H9 (cell line): ENCODE measurements at regions not wholly inside any gene's neighbourhood (a gene's known extent, or its start where the extent isn't known, plus 50 kb on each side); places are given as distances from the start of the nearest gene placed in this dataset.

Source experiments
- DNase-seq: peaks from one replicate; pipeline ENCODE4 v3.0.0-alpha.2; 2017
- H2AFZ ChIP-seq: one replicate; pipeline ENCODE4 v1.6.1; 2013; ENCODE audit warnings: mild to moderate bottlenecking, low read length, control low read depth, moderate library complexity
- H2AK5ac ChIP-seq: 2 replicates; pipeline ENCODE4 v1.6.1; 2013; ENCODE audit warnings: low read length, control low read depth, mixed read lengths; ENCODE audit not compliant: insufficient read length
- H2BK120ac ChIP-seq: one replicate; pipeline ENCODE4 v1.6.1; 2013; ENCODE audit warnings: low read depth, mild to moderate bottlenecking, low read length, control low read depth, inconsistent platforms; ENCODE audit not compliant: poor library complexity, severe bottlenecking
- H2BK12ac ChIP-seq: 2 replicates; pipeline ENCODE4 v1.6.1; 2013; ENCODE audit warnings: low read length, control low read depth, mixed read lengths, low read depth; ENCODE audit not compliant: insufficient read length
- H2BK15ac ChIP-seq: 2 replicates; pipeline ENCODE4 v1.6.1; 2013; ENCODE audit warnings: low read depth, low read length, control low read depth
- H2BK20ac ChIP-seq: one replicate; pipeline ENCODE4 v1.6.1; 2013; ENCODE audit warnings: low read depth, mild to moderate bottlenecking, low read length, control low read depth, inconsistent platforms; ENCODE audit not compliant: poor library complexity, severe bottlenecking
- H2BK5ac ChIP-seq: 2 replicates; pipeline ENCODE4 v1.6.1; 2013; ENCODE audit warnings: low read length, control low read depth, mixed read lengths; ENCODE audit not compliant: insufficient read length
- H3K14ac ChIP-seq: 2 replicates; pipeline ENCODE4 v1.6.1; 2013; ENCODE audit warnings: low read length, control low read depth; ENCODE audit not compliant: insufficient read depth
- H3K18ac ChIP-seq: 2 replicates; pipeline ENCODE4 v1.6.1; 2013; ENCODE audit warnings: low read depth, mild to moderate bottlenecking, mixed read lengths, low read length, control low read depth; ENCODE audit not compliant: insufficient read length
- H3K23ac ChIP-seq: 2 replicates; pipeline ENCODE4 v1.6.1; 2013; ENCODE audit warnings: low read length, control low read depth, mixed read lengths, low read depth; ENCODE audit not compliant: insufficient read length
- H3K23me2 ChIP-seq: 2 replicates; pipeline ENCODE4 v1.6.1; 2013; ENCODE audit warnings: low read depth, mild to moderate bottlenecking, mixed read lengths, low read length, control low read depth; ENCODE audit not compliant: insufficient read length, poor library complexity, severe bottlenecking
- H3K27ac ChIP-seq: 2 replicates; pipeline ENCODE4 v1.5.1; 2013; ENCODE audit warnings: low read length, control low read depth, mixed read lengths, low read depth; ENCODE audit not compliant: insufficient read length
- H3K27me3 ChIP-seq: 2 replicates; pipeline ENCODE4 v1.6.1; 2013; ENCODE audit warnings: low read length, control low read depth, inconsistent platforms; ENCODE audit not compliant: insufficient read depth
- H3K4ac ChIP-seq: 2 replicates; pipeline ENCODE4 v1.6.1; 2013; ENCODE audit warnings: low read depth, mild to moderate bottlenecking, control low read depth, inconsistent platforms, low read length, moderate library complexity
- H3K4me1 ChIP-seq: 2 replicates; pipeline ENCODE4 v1.6.1; 2013; ENCODE audit warnings: low read length, control low read depth, inconsistent platforms; ENCODE audit not compliant: insufficient read depth
- H3K4me2 ChIP-seq: 2 replicates; pipeline ENCODE4 v1.6.1; 2013; ENCODE audit warnings: low read length, control low read depth, mixed read lengths; ENCODE audit not compliant: insufficient read length, insufficient read depth
- H3K56ac ChIP-seq: 2 replicates; pipeline ENCODE4 v1.6.1; 2013; ENCODE audit warnings: low read depth, mild to moderate bottlenecking, mixed read lengths, low read length, control low read depth; ENCODE audit not compliant: insufficient read length
- H3K79me1 ChIP-seq: 2 replicates; pipeline ENCODE4 v1.6.1; 2013; ENCODE audit warnings: low read depth, mild to moderate bottlenecking, moderate library complexity, low read length, control low read depth, inconsistent platforms; ENCODE audit not compliant: insufficient read depth, poor library complexity, severe bottlenecking
- H3K79me2 ChIP-seq: 2 replicates; pipeline ENCODE4 v1.6.1; 2013; ENCODE audit warnings: low read length, control low read depth, inconsistent platforms; ENCODE audit not compliant: insufficient read depth
- H3K9ac ChIP-seq: 2 replicates; pipeline ENCODE4 v1.6.1; 2013; ENCODE audit warnings: low read length, control low read depth, mixed read lengths; ENCODE audit not compliant: insufficient read length; ENCODE audit errors: extremely low read depth
- H3K9me3 ChIP-seq: one replicate; pipeline ENCODE4 v1.6.1; 2013; ENCODE audit warnings: low read depth, low read length, inconsistent platforms; ENCODE audit not compliant: control insufficient read depth
- H3T11ph ChIP-seq: one replicate; pipeline ENCODE4 v1.6.1; 2013; ENCODE audit warnings: mild to moderate bottlenecking, low read length, control low read depth, inconsistent platforms
- H4K20me1 ChIP-seq: one replicate; pipeline ENCODE4 v1.6.1; 2013; ENCODE audit not compliant: control insufficient read depth, insufficient read length, insufficient read depth
- H4K5ac ChIP-seq: 2 replicates; pipeline ENCODE4 v1.6.1; 2013; ENCODE audit warnings: low read depth, mild to moderate bottlenecking, mixed read lengths, low read length, control low read depth; ENCODE audit not compliant: insufficient read length
- H4K8ac ChIP-seq: replicated peaks from 2 replicates; pipeline ENCODE4 v1.6.1; 2013; ENCODE audit warnings: low read length, control low read depth, mixed read lengths, low read depth; ENCODE audit not compliant: insufficient read length
- H4K91ac ChIP-seq: 2 replicates; pipeline ENCODE4 v1.6.1; 2013; ENCODE audit warnings: low read depth, mild to moderate bottlenecking, moderate library complexity, mixed read lengths, low read length, control low read depth; ENCODE audit not compliant: insufficient read length
- H3K27ac Mint-ChIP-seq, 3 experiments: 2 replicates in 2 of 3; 3 replicates in 1 of 3; pipeline ENCODE4 v1.8.0; 2020 to 2021; ENCODE audit warnings: mixed read lengths in 3 of 3, mild to moderate bottlenecking in 1 of 3, moderate library complexity in 1 of 3
- H3K27me3 Mint-ChIP-seq: 2 replicates; pipeline ENCODE4 v1.8.0; 2021; ENCODE audit warnings: low read depth, mild to moderate bottlenecking, moderate library complexity, mixed read lengths
- H3K36me3 Mint-ChIP-seq, 3 experiments: 2 replicates in 2 of 3; 3 replicates in 1 of 3; pipeline ENCODE4 v1.8.0; 2020 to 2021; ENCODE audit warnings: low read depth in 3 of 3, mixed read lengths in 3 of 3; ENCODE audit not compliant: insufficient read depth in 1 of 3
- H3K4me1 Mint-ChIP-seq, 2 experiments: 2 replicates each; pipeline ENCODE4 v1.8.0; 2020; ENCODE audit warnings: mixed read lengths in 2 of 2
- H3K4me3 Mint-ChIP-seq, 2 experiments: 2 replicates in 1 of 2; 3 replicates in 1 of 2; pipeline ENCODE4 v1.8.0; 2020 to 2021; ENCODE audit warnings: mild to moderate bottlenecking in 2 of 2, mixed read lengths in 2 of 2, moderate library complexity in 1 of 2
- H3K9me3 Mint-ChIP-seq, 2 experiments: 2 replicates in 1 of 2; 3 replicates in 1 of 2; pipeline ENCODE4 v1.8.0; 2020; ENCODE audit warnings: mild to moderate bottlenecking in 2 of 2, mixed read lengths in 2 of 2, moderate library complexity in 1 of 2
- CTCF ChIP-seq: fragments of 200-600 bp; sonication (generic); conservative IDR thresholded peaks from 3 replicates; pipeline ENCODE4 v1.8.0; 2021; ENCODE audit warnings: antibody characterized with exemption, mild to moderate bottlenecking
- WGBS: extraction: QIAGEN DNeasy Blood & Tissue Kit; methylation state at CpG from one replicate; pipeline ENCODE4 v1.1.7; 2013; ENCODE audit warnings: missing lambda C conversion rate, low lambda C conversion rate, mixed read lengths; ENCODE audit not compliant: insufficient read length; ENCODE audit errors: extremely low coverage; 5-methylcytosine and 5-hydroxymethylcytosine counted together

DNA sequence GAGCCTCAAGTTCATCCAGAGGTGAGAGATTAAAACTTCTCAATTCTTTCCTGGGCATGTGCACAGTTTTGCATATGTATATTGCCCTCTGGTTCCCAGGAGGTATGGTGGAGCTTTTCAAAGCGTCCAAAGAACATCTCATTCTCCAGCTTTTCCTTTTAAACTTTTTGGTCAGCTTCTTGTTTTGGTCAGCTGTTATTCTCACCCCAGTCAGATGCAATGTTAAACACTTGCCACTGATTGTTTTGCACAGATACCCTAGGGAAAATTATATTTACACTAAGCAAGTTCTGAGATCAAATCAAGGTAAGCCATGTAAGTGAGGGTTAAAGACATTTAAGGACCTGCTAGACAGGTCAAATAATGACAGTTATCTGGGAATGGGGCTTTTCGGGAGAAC is 261.3 kb downstream of the EDEM1 start:
- H3K23me2 ChIP-seq = no peaks in the 10 kb centered on the region
- no peak overlapping the region for H3K18ac ChIP-seq
- H3K27ac Mint-ChIP-seq = no peak overlapping the region
- no peak overlapping the region for H3K27ac ChIP-seq
- H3K4me1 ChIP-seq = no peaks in the 10 kb centered on the region
- H3K14ac ChIP-seq = no peak overlapping the region
- H3K79me2 ChIP-seq = no peaks in the 10 kb centered on the region
- no peak overlapping the region for H3K4me3 Mint-ChIP-seq
- no peak overlapping the region for H2AK5ac ChIP-seq
- H3K9ac ChIP-seq = no peak overlapping the region
- H3K4me2 ChIP-seq = no peak overlapping the region
- no peak for TF ChIP-seq CTCF
- no peak overlapping the region for H2BK5ac ChIP-seq
- no peak overlapping the region for H2BK12ac ChIP-seq
- H3K23ac ChIP-seq = no peak overlapping the region
- no peaks in the 10 kb centered on the region for H4K20me1 ChIP-seq
- H2AFZ ChIP-seq = no peak overlapping the region
- H3T11ph ChIP-seq = no peak overlapping the region
- no peaks in the 10 kb centered on the region for H3K79me1 ChIP-seq
- no peak overlapping the region for H4K5ac ChIP-seq
- no peaks in the 10 kb centered on the region for H3K27me3 ChIP-seq
- no peak overlapping the region for H3K4ac ChIP-seq
- no peak for DNase-seq
- no peaks in the 10 kb centered on the region for H3K27me3 Mint-ChIP-seq
- no peaks in the 10 kb centered on the region for H3K4me1 Mint-ChIP-seq
- no peaks in the 10 kb centered on the region for H3K9me3 Mint-ChIP-seq
- H2BK20ac ChIP-seq = no peak overlapping the region
- no peak overlapping the region for H2BK15ac ChIP-seq
- WGBS = no CpG with 5 or more reads among the region's 2 CpGs
- H3K9me3 ChIP-seq = no peaks in the 10 kb centered on the region
- no peaks in the 10 kb centered on the region for H3K36me3 Mint-ChIP-seq
- no peak overlapping the region for H4K8ac ChIP-seq
- H3K56ac ChIP-seq = no peak overlapping the region
- H2BK120ac ChIP-seq = no peak overlapping the region
- H4K91ac ChIP-seq = no peak overlapping the region
